HG02678 (cell line): ENCODE measurements at regions not wholly inside any gene's neighbourhood (a gene's known extent, or its start where the extent isn't known, plus 50 kb on each side); places are given as distances from the start of the nearest gene placed in this dataset.

ENCODE experiments used
- ATAC-seq: cut with Tn5 transposase; IDR thresholded peaks from one replicate; pipeline ENCODE4 v1.9.1; 2021; ENCODE audit warnings: mild to moderate bottlenecking, moderate library complexity; ENCODE audit not compliant: unreplicated experiment

DNA sequence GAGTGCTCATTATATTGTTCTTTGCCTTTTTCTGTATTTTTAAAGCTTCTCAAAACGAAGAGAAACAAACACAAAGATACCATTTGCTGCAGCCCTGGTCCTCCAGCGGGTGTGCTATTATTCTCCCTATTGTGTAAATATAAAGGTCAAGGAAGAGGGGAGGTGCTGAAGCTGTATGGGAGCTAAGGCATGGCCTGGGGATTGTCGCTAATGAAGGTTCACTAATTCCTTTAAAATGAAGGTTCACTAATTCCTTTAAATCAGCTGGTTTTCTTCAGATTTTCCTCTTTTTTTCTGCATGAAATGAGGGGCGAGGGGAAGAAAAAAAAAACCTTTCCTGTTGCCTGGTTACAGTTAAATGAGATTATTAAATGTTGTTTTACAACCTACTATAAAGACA lies 74.5 kb upstream of the MAP1B start:
- ATAC-seq: no peak

DNA sequence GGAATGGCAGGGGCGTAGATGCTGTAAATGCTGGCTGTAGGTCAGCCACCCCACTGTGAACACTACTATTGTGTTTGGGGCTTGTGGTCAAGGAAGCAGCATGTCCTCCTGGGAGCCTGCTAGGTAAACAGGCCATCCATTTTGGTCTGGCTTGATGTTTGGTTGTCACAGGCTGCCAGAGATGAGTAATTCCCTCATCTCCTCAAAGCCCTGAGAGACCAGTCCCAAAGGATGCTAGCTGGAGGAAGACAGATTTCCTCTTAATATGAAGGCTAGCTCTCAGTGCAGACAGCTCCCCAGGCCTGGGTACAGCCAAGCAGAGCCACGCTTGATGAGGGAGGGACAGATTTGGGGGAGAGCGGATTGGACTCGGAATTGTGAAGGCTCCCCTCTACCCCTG lies 72.5 kb upstream of the MAP1B start:
- no peak for ATAC-seq

DNA sequence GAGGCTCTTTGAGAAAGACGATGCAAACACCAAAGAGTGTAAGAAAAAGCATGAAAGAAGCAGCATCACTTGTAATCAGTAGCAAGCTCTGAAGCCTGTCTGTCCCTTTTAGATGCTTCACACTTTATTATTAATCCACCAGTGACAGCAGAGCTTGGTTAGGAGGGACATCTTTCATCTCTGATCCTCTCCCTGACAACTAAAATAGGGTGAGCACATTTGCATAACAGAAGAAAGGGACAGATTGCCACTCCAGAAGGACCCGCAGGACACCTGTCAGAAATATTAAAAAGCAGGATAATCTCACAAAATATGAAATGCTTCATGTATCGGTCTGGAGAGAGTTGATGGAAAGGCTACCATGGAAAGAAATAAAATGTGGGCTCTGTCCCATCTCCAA lies 71.4 kb upstream of the MAP1B start:
- ATAC-seq: no peak

DNA sequence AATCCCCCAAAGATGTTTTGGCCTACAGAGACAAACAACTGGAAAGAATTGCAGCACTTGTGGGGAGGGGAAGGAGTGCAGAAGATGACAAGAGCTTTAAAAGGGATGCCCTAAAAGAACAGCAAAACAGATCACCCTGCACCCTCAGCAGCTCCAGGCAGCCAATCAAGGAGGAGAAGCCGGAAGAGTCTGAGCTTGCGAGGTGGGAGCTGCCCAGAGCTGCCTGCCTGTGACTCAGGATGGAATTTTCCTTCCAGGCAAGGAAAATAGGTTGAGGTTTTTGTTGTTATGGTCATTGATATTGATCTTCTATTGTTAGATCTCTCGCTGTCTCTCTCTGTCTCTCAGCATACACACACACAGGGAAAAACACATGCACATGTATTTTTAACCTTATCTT lies 70.3 kb upstream of the MAP1B start:
- no peak for ATAC-seq

DNA sequence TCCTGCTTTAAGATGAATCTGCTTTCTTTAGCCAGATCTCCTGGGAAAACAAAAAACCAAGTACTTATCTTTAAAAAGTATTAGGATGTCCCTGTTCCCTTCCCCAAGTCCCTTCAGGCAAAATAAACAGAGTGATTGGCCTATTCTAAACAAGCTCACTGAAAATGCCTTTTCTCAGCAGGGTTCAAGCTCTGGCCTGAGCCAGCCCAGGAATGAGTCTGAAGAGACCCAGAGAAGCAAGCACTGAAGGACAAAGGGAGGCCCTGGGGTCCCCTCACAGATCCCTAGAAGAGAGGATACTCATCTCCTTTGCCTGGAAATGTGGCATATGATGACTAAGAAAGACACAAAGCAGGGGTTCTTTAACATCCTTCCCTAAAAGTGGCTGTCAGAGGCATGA lies 66.8 kb upstream of the MAP1B start:
- no peak for ATAC-seq

GRCh38 chr5:72041654-72042053 lies 65.6 kb upstream of the MAP1B start:
- ATAC-seq: no peak

DNA sequence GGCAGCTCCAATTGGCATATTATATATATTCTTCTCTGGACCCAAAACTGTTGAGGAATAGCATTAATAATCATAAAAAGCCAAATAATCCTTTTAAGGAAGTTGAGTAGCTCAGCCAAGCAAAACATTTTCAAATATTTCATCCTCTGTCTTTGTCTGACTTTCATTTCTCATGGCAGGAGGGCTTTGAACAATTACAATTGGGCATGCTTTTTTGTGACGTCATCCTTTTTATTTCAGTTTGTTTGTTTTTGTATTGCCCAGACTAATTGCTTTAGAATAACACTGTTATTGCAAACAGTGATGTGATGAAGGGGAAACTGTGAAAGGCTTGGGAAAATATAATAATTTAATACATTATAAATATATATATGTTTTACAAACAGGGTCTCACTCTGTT lies 65.2 kb upstream of the MAP1B start:
- ATAC-seq: no peak

DNA sequence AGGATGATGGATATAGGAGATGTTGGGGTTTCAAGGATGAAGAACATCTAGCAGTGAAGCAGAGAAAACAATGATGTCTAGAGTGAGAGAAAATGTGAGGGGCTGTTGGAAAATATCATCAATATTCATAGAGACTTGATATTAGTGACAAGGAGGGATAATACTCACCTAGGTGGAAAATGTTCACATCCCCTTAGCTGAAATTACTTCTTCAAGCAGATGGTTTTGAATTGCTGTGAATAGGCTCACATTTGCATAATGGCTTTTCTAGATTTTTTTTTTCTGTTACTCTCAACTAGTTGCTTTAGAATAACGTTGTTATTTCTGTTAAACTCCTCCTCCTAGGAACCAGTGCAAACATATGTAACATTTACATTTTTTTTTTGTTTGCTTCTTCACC lies 61.6 kb upstream of the MAP1B start:
- no peak for ATAC-seq

- ATAC-seq: no peak
Measured at GRCh38 chr5:72046106-72046505, 61.2 kb upstream of the MAP1B start.

DNA sequence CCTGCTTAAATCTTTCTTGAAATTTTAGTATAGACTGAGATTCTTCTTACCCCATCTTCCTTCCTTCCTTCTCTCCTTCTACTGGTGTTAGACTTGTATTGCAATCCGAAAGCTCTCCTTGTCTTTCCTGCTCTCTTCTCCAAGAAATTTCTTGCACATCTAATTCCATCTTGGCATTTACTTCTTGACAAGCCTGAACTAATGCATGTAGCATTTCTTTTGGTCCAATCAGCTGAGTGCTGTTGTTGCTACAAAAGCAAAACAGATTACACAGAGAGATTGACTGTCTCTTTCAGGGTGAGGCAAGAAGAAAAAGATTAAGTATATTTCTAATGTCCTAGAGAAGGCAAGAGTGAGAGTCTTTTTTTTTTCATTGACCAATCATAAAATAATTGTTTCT lies 51.6 kb upstream of the MAP1B start:
- ATAC-seq: no peak
